ENCODE measurements at regions not wholly inside any gene's neighbourhood (a gene's known extent, or its start where the extent isn't known, plus 50 kb on each side); places are given as distances from the start of the nearest gene placed in this dataset.
"Not testable (repeated sequence)": the region's sequence is repeated elsewhere in the genome, so short reads cannot be mapped to it uniquely, and the experiment has no call there.

DNA sequence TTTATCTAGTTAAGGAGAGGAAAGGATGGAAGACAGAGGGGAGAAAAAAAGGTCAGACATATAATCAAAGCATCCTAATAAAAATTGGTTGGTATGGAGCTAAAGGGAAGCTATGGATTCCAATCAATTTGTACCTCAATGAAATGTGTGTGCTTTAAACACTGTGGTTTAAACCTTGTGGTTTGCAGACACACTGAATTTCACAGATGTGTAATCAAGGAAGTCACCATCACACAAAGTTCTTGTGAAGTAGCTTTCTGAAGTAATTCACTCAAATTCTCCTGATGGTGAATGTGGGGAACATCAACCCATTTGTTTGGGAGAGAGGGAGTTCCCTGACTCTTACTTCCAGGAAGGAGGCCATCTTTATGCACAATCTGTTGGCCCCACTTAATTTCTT is 243.3 kb upstream of the KRR1 start:
- FAIRE-seq: no peak
- TF ChIP-seq, protein P1, sequence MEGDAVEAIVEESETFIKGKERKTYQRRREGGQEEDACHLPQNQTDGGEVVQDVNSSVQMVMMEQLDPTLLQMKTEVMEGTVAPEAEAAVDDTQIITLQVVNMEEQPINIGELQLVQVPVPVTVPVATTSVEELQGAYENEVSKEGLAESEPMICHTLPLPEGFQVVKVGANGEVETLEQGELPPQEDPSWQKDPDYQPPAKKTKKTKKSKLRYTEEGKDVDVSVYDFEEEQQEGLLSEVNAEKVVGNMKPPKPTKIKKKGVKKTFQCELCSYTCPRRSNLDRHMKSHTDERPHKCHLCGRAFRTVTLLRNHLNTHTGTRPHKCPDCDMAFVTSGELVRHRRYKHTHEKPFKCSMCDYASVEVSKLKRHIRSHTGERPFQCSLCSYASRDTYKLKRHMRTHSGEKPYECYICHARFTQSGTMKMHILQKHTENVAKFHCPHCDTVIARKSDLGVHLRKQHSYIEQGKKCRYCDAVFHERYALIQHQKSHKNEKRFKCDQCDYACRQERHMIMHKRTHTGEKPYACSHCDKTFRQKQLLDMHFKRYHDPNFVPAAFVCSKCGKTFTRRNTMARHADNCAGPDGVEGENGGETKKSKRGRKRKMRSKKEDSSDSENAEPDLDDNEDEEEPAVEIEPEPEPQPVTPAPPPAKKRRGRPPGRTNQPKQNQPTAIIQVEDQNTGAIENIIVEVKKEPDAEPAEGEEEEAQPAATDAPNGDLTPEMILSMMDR (IDR thresholded peaks at IDR 0.05; ENCODE audit: insufficient read depth, missing control alignments): no peak
- no peak for DNase-seq (ENCODE audit: insufficient read length, low spot score)

DNA sequence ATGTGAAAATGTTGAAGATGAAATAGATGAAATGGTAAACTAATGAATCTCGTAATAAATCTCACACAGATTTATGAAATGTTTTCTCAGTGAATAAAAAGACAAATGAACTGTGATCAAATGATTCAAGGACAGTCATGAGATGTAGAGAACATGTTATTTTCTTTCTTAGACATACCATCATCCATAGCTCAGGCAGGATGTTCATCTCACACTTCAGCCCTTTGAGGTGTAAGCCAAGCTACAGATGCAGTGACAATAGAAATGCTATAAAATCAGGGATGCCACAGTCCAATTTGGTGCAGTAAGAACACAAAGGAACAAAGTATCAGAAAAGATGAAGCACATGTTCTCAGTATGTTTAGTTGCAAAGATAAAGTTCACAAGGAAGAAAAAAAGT is 242.7 kb upstream of the KRR1 start:
- FAIRE-seq: no peak
- no peak for DNase-seq (ENCODE audit: insufficient read length, low spot score)
- TF ChIP-seq, protein P1 (IDR thresholded peaks at IDR 0.05; ENCODE audit: insufficient read depth, missing control alignments): no peak

DNA sequence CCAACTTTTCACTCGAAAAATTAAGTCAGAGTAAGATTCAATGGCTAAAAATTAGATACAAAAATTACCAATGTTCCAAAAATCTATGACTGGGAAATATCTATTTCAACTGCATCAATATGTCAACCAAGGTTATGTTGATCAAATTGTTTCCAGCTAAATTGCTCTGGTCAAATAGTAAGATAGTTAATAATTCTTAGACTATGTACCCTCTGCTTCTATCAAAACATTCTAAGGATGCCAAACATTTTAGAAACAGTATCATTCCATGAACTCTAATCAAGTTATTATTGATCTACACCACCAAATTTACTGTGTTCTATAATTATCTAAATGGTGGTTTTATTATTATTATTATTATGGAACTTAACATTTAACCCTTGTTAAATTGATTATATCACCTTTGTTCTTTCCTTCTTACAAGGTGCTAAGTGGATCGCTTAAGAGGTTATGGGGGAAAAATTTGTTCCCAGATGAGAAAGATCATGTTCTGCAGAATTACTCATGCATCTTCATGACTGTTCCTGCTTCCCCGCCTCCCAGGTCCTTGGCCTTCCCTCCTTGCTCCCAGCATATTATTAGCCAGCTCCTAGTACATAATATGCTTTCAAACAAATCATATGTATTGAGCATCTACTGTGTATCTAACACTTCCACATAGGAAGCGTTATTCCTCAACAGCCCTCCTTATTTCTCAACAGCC is 240.5 kb upstream of the KRR1 start:
- DNase-seq (ENCODE audit: insufficient read length, low spot score) (no peak), FAIRE-seq (no peak)
- TF ChIP-seq, protein P1 (IDR thresholded peaks at IDR 0.05; ENCODE audit: insufficient read depth, missing control alignments): no peak

DNA sequence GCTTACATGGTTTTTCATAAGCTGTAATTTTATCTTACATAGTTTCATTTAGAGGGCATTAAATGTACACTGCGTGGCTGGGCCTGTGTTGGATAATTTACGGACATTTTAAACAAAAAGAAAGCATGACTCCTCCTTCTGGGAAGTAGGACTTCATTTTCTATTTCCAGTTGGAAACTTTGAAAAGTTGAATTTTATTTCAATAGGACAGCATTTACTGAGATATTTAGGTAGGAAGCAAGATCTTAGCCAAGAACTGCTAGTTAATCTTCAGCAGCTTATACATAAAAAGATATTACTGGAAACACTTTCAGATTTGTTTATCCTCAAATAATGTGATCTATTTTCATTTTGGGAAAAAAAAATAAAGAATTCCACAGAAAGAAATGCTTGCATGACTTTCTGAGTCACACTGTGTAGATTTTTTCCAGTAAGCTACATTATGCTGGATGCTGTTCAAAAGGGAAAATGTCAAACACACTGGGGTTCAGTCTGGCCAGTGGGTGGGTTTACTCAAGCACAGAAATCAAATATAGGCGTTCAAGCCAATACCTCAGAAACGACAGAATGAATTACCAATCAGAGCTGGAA is 239.4 kb upstream of the KRR1 start:
- FAIRE-seq: no peak
- DNase-seq (ENCODE audit: insufficient read length, low spot score): no peak
- TF ChIP-seq, protein P1 (IDR thresholded peaks at IDR 0.05; ENCODE audit: insufficient read depth, missing control alignments): no peak

DNA sequence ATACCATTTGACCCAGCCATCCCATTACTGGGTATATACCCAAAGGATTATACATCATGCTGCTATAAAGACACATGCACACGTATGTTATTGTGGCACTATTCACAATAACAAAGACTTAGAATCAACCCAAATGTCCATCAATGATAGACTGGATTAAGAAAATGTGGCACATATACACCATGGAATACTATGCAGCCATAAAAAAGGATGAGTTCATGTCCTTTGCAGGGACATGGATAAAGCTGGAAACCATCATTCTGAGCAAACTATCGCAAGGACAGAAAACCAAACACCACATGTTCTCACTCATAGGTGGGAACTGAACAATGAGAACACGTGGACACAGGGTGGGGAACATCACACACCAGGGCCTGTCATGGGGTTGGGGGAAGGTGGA is 237.6 kb upstream of the KRR1 start:
- not testable (repeated sequence) for FAIRE-seq; DNase-seq (ENCODE audit: insufficient read length, low spot score)

DNA sequence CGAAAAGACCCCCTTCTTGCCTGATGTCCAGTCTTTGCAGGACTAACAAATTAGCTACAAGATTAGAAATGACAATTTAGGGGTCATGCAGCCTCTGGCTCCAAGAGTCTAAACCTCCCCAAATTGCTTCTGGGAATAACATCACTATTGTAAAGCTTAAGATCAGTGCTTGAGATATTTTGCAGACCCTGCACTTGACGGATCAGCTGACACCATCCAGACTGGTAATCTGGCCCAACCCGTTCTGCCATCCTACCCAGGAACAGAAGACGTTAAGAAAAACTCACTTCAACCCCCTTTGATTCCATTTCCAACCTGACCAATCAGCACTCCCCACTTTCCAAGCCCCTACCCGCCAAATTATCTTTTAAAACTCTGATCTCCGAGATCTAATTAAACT is 236.7 kb upstream of the KRR1 start:
- FAIRE-seq (no peak), DNase-seq (ENCODE audit: insufficient read length, low spot score) (no peak)
- TF ChIP-seq, protein P1 (IDR thresholded peaks at IDR 0.05; ENCODE audit: insufficient read depth, missing control alignments): no peak

DNA sequence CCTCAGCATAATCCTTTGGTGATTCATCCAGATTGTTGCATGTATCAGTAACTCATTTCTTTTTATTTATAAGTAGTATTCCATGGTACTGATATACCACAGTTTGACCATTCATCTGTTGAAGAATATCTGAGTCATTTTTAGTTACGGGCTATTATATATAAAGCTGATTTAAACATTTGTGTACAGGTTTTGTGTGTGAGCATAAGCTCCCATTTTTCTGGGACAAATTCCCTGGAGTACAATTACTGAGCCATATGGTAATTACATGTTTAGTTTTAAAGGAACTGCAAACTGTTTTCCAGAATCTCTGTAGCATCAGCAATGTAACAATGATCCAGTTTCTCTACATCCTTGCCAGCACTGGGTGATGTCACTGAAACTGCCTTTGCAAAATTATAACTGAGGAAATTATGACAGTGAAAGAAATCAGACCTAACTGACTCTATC is 236.2 kb upstream of the KRR1 start:
- DNase-seq (ENCODE audit: insufficient read length, low spot score): no peak
- TF ChIP-seq, protein P1 (IDR thresholded peaks at IDR 0.05; ENCODE audit: insufficient read depth, missing control alignments): no peak
- no peak for FAIRE-seq
